ENCODE measurements at regions not wholly inside any gene's neighbourhood (a gene's known extent, or its start where the extent isn't known, plus 50 kb on each side); places are given as distances from the start of the nearest gene placed in this dataset.

GRCh38 chrX:121216641-121217374, 169.4 kb downstream of the GLUD2 start:
- no peak for TF ChIP-seq CTCF (IDR thresholded peaks at IDR 0.05; ENCODE audit: insufficient read depth, low read length, poor library complexity, severe bottlenecking)
- no peak for TF ChIP-seq EZH2phosphoT487 (conservative IDR thresholded peaks at IDR 0.05; ENCODE audit: low read length)
